GM23338 (cell line): ENCODE measurements at regions not wholly inside any gene's neighbourhood (a gene's known extent, or its start where the extent isn't known, plus 50 kb on each side); places are given as distances from the start of the nearest gene placed in this dataset.

Source experiments
- ATAC-seq: fragments of 200-7000 bp; cut with Tn5 transposase; 3 replicates; pipeline ENCODE4 v1.9.1; 2020
- DNase-seq: peaks from one replicate; pipeline ENCODE4 v3.0.0-alpha.2; 2015; ENCODE audit warnings: low spot score
- H2AFZ ChIP-seq: fragments of 200-600 bp; sonication (generic); 2 replicates; pipeline ENCODE4 v1.8.0; 2016; ENCODE audit warnings: antibody characterized with exemption, mild to moderate bottlenecking, moderate library complexity
- H3F3A ChIP-seq: fragments of 200-600 bp; sonication (generic); replicated peaks from 2 replicates; pipeline ENCODE4 v1.8.0; 2017; ENCODE audit warnings: antibody characterized with exemption, mixed run types, low read depth
- H3K27ac ChIP-seq: fragments of 200-600 bp; sonication (generic); 2 replicates; pipeline ENCODE4 v1.6.1; 2016; ENCODE audit warnings: low read depth
- H3K27me3 ChIP-seq: fragments of 200-600 bp; sonication (generic); 2 replicates; pipeline ENCODE4 v1.8.0; 2016; ENCODE audit warnings: mild to moderate bottlenecking, mixed run types, moderate library complexity; ENCODE audit not compliant: insufficient read depth
- H3K36me3 ChIP-seq: fragments of 200-600 bp; sonication (generic); 2 replicates; pipeline ENCODE4 v1.8.0; 2016; ENCODE audit warnings: mild to moderate bottlenecking; ENCODE audit not compliant: insufficient read depth
- H3K4me1 ChIP-seq: fragments of 200-600 bp; sonication (generic); 2 replicates; pipeline ENCODE4 v1.8.0; 2016; ENCODE audit warnings: mild to moderate bottlenecking, moderate library complexity; ENCODE audit not compliant: insufficient read depth
- H3K4me2 ChIP-seq: fragments of 200-600 bp; sonication (generic); 2 replicates; pipeline ENCODE4 v1.7.1; 2017; ENCODE audit warnings: mixed run types
- H3K4me3 ChIP-seq: fragments of 200-600 bp; sonication (generic); 2 replicates; pipeline ENCODE4 v1.6.1; 2016; ENCODE audit warnings: mixed run types
- H3K79me2 ChIP-seq: fragments of 200-600 bp; sonication (generic); replicated peaks from 2 replicates; pipeline ENCODE4 v1.8.0; 2017; ENCODE audit warnings: mild to moderate bottlenecking; ENCODE audit not compliant: insufficient read depth
- H3K9me2 ChIP-seq: fragments of 200-600 bp; sonication (generic); 2 replicates; pipeline ENCODE4 v1.8.0; 2017; ENCODE audit not compliant: insufficient read depth
- H4K20me1 ChIP-seq: fragments of 200-600 bp; sonication (generic); replicated peaks from 2 replicates; pipeline ENCODE4 v1.8.0; 2017; ENCODE audit warnings: mild to moderate bottlenecking; ENCODE audit not compliant: insufficient read depth
- H3K27ac Mint-ChIP-seq: 2 replicates; pipeline ENCODE4 v1.8.0; 2020; ENCODE audit warnings: inconsistent platforms, mild to moderate bottlenecking, moderate library complexity, mixed read lengths
- H3K27me3 Mint-ChIP-seq: 3 replicates; pipeline ENCODE4 v1.8.0; 2022; ENCODE audit warnings: low read depth, mild to moderate bottlenecking, moderate library complexity, mixed read lengths, inconsistent platforms; ENCODE audit not compliant: insufficient read depth, poor library complexity
- H3K36me3 Mint-ChIP-seq: 3 replicates; pipeline ENCODE4 v1.8.0; 2021; ENCODE audit warnings: low read depth, mild to moderate bottlenecking, inconsistent platforms, moderate library complexity, mixed read lengths
- H3K4me1 Mint-ChIP-seq: 3 replicates; pipeline ENCODE4 v1.8.0; 2020; ENCODE audit warnings: mild to moderate bottlenecking, inconsistent platforms, mixed read lengths
- H3K4me3 Mint-ChIP-seq: 3 replicates; pipeline ENCODE4 v1.8.0; 2021; ENCODE audit warnings: moderate library complexity, mild to moderate bottlenecking, inconsistent platforms, mixed read lengths
- H3K9me3 Mint-ChIP-seq: 3 replicates; pipeline ENCODE4 v1.8.0; 2020; ENCODE audit warnings: moderate library complexity, mild to moderate bottlenecking, inconsistent platforms, mixed read lengths
- CREB1 ChIP-seq: fragments of 250-450 bp; sonication (Bioruptor Pico); IDR thresholded peaks from 2 replicates; pipeline ENCODE4 v1.5.0; 2020; ENCODE audit warnings: low read depth, mild to moderate bottlenecking, moderate library complexity
- EZH2phosphoT487 ChIP-seq: fragments of 200-600 bp; sonication (generic); IDR thresholded peaks from one replicate; pipeline ENCODE4 v1.8.1; 2018; ENCODE audit warnings: antibody characterized with exemption; ENCODE audit not compliant: unreplicated experiment
- NANOG ChIP-seq: IDR thresholded peaks from 2 replicates; pipeline ENCODE4 v1.6.1; 2016; ENCODE audit warnings: antibody characterized with exemption, borderline replicate concordance
- POLR2AphosphoS5 ChIP-seq: IDR thresholded peaks from 2 replicates; pipeline ENCODE4 v1.6.1; 2016; ENCODE audit warnings: antibody characterized with exemption, low read depth
- STAT1 ChIP-seq: IDR thresholded peaks from one replicate; pipeline ENCODE4 v1.6.1; 2016; ENCODE audit warnings: antibody characterized with exemption; ENCODE audit not compliant: unreplicated experiment
- ZNF114 ChIP-seq: fragments of 250-450 bp; sonication (Bioruptor Pico); IDR thresholded peaks from 2 replicates; pipeline ENCODE4 v1.5.0; 2020; ENCODE audit warnings: mild to moderate bottlenecking, moderate library complexity
- ZNF331 ChIP-seq: fragments of 250-450 bp; sonication (Bioruptor Pico); IDR thresholded peaks from 2 replicates; pipeline ENCODE4 v1.5.0; 2020; ENCODE audit warnings: low read depth, mild to moderate bottlenecking, moderate library complexity
- TF ChIP-seq, protein P1 (sequence below): fragments of 250-450 bp; sonication (Bioruptor Pico); IDR thresholded peaks from 2 replicates; pipeline ENCODE4 v1.5.0; 2020; ENCODE audit warnings: mild to moderate bottlenecking, moderate library complexity
- TF ChIP-seq, protein P2 (sequence below), 2 experiments: fragments of 200-600 bp in 1 of 2; sonication (generic) in 1 of 2; conservative IDR thresholded peaks; 2 replicates each; pipeline versions ENCODE4 v1.5.1 to v1.6.1; 2016 to 2017; ENCODE audit warnings: antibody characterized with exemption in 2 of 2, low read depth in 2 of 2, mild to moderate bottlenecking in 2 of 2, moderate library complexity in 1 of 2
- TF ChIP-seq, protein P3 (sequence below): IDR thresholded peaks from 2 replicates; pipeline ENCODE4 v1.6.1; 2016; ENCODE audit warnings: antibody characterized with exemption

DNA sequence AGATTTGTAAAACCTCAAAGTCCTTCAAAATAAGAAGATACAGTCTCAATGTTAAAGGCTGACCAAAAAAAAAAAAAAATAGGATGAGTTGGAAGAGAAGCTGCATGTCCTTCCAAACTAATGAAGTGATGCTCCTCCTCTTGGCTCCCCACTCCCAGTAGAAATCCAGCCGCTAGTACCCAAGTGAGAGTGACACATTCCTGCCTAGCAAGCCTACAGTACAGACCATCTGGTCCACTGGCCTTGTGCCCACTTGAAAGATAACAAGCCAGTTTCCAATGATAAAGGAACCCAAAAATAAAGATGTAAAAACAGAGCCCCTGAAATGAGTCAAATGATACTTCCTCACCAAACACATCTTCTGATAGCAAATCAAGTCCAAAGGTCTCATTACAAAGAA is 258.7 kb upstream of the NSMCE3 start (continued):
- TF ChIP-seq, protein P1, sequence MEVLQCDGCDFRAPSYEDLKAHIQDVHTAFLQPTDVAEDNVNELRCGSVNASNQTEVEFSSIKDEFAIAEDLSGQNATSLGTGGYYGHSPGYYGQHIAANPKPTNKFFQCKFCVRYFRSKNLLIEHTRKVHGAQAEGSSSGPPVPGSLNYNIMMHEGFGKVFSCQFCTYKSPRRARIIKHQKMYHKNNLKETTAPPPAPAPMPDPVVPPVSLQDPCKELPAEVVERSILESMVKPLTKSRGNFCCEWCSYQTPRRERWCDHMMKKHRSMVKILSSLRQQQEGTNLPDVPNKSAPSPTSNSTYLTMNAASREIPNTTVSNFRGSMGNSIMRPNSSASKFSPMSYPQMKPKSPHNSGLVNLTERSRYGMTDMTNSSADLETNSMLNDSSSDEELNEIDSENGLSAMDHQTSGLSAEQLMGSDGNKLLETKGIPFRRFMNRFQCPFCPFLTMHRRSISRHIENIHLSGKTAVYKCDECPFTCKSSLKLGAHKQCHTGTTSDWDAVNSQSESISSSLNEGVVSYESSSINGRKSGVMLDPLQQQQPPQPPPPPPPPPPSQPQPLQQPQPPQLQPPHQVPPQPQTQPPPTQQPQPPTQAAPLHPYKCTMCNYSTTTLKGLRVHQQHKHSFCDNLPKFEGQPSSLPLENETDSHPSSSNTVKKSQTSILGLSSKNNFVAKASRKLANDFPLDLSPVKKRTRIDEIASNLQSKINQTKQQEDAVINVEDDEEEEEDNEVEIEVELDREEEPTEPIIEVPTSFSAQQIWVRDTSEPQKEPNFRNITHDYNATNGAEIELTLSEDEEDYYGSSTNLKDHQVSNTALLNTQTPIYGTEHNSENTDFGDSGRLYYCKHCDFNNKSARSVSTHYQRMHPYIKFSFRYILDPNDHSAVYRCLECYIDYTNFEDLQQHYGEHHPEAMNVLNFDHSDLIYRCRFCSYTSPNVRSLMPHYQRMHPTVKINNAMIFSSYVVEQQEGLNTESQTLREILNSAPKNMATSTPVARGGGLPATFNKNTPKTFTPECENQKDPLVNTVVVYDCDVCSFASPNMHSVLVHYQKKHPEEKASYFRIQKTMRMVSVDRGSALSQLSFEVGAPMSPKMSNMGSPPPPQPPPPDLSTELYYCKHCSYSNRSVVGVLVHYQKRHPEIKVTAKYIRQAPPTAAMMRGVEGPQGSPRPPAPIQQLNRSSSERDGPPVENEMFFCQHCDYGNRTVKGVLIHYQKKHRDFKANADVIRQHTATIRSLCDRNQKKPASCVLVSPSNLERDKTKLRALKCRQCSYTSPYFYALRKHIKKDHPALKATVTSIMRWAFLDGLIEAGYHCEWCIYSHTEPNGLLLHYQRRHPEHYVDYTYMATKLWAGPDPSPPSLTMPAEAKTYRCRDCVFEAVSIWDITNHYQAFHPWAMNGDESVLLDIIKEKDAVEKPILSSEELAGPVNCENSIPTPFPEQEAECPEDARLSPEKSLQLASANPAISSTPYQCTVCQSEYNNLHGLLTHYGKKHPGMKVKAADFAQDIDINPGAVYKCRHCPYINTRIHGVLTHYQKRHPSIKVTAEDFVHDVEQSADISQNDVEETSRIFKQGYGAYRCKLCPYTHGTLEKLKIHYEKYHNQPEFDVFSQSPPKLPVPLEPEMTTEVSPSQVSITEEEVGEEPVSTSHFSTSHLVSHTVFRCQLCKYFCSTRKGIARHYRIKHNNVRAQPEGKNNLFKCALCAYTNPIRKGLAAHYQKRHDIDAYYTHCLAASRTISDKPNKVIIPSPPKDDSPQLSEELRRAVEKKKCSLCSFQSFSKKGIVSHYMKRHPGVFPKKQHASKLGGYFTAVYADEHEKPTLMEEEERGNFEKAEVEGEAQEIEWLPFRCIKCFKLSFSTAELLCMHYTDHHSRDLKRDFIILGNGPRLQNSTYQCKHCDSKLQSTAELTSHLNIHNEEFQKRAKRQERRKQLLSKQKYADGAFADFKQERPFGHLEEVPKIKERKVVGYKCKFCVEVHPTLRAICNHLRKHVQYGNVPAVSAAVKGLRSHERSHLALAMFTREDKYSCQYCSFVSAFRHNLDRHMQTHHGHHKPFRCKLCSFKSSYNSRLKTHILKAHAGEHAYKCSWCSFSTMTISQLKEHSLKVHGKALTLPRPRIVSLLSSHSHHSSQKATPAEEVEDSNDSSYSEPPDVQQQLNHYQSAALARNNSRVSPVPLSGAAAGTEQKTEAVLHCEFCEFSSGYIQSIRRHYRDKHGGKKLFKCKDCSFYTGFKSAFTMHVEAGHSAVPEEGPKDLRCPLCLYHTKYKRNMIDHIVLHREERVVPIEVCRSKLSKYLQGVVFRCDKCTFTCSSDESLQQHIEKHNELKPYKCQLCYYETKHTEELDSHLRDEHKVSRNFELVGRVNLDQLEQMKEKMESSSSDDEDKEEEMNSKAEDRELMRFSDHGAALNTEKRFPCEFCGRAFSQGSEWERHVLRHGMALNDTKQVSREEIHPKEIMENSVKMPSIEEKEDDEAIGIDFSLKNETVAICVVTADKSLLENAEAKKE (CRISPR knock-in tag), result no peak
- TF ChIP-seq ZNF114 (CRISPR knock-in tag) (no peak), EZH2phosphoT487 (no peak), STAT1 (no peak)
- TF ChIP-seq, protein P2, sequence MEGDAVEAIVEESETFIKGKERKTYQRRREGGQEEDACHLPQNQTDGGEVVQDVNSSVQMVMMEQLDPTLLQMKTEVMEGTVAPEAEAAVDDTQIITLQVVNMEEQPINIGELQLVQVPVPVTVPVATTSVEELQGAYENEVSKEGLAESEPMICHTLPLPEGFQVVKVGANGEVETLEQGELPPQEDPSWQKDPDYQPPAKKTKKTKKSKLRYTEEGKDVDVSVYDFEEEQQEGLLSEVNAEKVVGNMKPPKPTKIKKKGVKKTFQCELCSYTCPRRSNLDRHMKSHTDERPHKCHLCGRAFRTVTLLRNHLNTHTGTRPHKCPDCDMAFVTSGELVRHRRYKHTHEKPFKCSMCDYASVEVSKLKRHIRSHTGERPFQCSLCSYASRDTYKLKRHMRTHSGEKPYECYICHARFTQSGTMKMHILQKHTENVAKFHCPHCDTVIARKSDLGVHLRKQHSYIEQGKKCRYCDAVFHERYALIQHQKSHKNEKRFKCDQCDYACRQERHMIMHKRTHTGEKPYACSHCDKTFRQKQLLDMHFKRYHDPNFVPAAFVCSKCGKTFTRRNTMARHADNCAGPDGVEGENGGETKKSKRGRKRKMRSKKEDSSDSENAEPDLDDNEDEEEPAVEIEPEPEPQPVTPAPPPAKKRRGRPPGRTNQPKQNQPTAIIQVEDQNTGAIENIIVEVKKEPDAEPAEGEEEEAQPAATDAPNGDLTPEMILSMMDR (conservative IDR thresholded peaks at IDR 0.05; ENCODE audit: low read depth in 2 of 2), result no peak
- TF ChIP-seq, protein P3, sequence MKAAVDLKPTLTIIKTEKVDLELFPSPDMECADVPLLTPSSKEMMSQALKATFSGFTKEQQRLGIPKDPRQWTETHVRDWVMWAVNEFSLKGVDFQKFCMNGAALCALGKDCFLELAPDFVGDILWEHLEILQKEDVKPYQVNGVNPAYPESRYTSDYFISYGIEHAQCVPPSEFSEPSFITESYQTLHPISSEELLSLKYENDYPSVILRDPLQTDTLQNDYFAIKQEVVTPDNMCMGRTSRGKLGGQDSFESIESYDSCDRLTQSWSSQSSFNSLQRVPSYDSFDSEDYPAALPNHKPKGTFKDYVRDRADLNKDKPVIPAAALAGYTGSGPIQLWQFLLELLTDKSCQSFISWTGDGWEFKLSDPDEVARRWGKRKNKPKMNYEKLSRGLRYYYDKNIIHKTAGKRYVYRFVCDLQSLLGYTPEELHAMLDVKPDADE, result no peak

GRCh38 chr15:29526802-29527201 is 257.2 kb upstream of the NSMCE3 start:
- Histone ChIP-seq H3F3A (no peaks in the 10 kb centered on the region), H3K27me3 (no peaks in the 10 kb centered on the region), H3K27ac (no peak overlapping the region), H3K36me3 (no peaks in the 10 kb centered on the region), H3K79me2 (no peaks in the 10 kb centered on the region; the same call in 1 of the 2 replicates), H3K4me1 (peaks cover 9% of the 10 kb centered on the region), H3K4me2 (no peak overlapping the region), H4K20me1 (0 out of 2 replicates have a peak, but pooled peaks cover 2% of the 10 kb centered on the region), H3K9me2 (peaks cover 4% of the 10 kb centered on the region; the same call in 1 of the 2 replicates), H3K4me3 (no peak overlapping the region), H2AFZ (no peak overlapping the region)
- H3K9me3 Mint-ChIP-seq, result no peaks in the 10 kb centered on the region; the same call in 2 of the 3 replicates
- no peak for DNase-seq
- no peak overlapping the region for H3K4me3 Mint-ChIP-seq
- ATAC-seq, result no peak
- H3K27me3 Mint-ChIP-seq, result peaks cover 3% of the 10 kb centered on the region
- peaks cover 4% of the 10 kb centered on the region; the same call in 1 of the 3 replicates for H3K36me3 Mint-ChIP-seq
- H3K27ac Mint-ChIP-seq, result no peak overlapping the region
- H3K4me1 Mint-ChIP-seq, result peaks cover 14% of the 10 kb centered on the region
- TF ChIP-seq, protein P3, result no peak
- TF ChIP-seq ZNF331 (no peak), STAT1 (no peak), CREB1 (CRISPR knock-in tag) (no peak), NANOG (no peak), POLR2AphosphoS5 (no peak)
- TF ChIP-seq, protein P2 (conservative IDR thresholded peaks at IDR 0.05; ENCODE audit: low read depth in 2 of 2), result no peak
